ENCODE measurements at regions not wholly inside any gene's neighbourhood (a gene's known extent, or its start where the extent isn't known, plus 50 kb on each side); places are given as distances from the start of the nearest gene placed in this dataset.

DNA sequence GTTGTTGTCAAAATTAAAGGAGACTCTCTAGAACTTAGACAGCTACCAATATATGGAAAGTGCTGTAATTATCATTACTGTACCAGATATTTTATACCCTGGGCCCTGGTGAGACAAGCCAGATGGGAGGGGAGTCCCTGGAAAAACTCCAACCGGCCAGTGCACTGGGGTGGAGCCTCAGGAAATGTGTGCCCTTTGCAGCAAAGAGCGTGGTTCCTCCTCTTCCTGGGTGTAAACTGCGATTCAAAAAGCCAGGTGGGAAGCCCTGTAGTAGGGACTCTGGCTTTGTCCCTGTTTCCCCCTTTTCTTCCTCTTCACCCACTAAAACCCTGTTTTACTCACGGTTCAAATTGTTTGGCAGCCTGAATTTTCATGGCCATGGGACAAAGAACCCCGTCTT is 812.3 kb downstream of the PLA2G4A start:
- DNase-seq, result no peak
- Mint-ChIP-seq H3K36me3 (ENCODE audit: low read depth) (no peaks in the 10 kb centered on the region), H3K9me3 (peaks cover 8% of the 10 kb centered on the region), H3K4me3 (no peak overlapping the region), H3K4me1 (ENCODE audit: low read depth) (no peaks in the 10 kb centered on the region), H3K27me3 (no peaks in the 10 kb centered on the region), H3K27ac (no peak overlapping the region)
- Histone ChIP-seq H3K4me1 (ENCODE audit: insufficient read depth, low read length) (no peaks in the 10 kb centered on the region), H3K27ac (ENCODE audit: low read depth in 1 of 2, low read length in 2 of 2) (no peak overlapping the region), H3K36me3 (ENCODE audit: insufficient read depth, low read length) (no peaks in the 10 kb centered on the region), H3K27me3 (ENCODE audit: control insufficient read depth in 1 of 2, insufficient read depth in 2 of 2, low read length in 2 of 2) (no peaks in the 10 kb centered on the region), H3K9me3 (ENCODE audit: control insufficient read depth in 1 of 2, insufficient read depth in 1 of 2, low read length in 2 of 2) (peaks cover 0 to 10% of the 10 kb centered on the region in 2 experiments), H3K4me3 (ENCODE audit: low read length) (no peak overlapping the region)
- no peak for TF ChIP-seq CTCF (IDR thresholded peaks at IDR 0.05)
- intact Hi-C loops (cut with DNase I, micrococcal nuclease), result no loop called here
- ChIA-PET POLR2A (no interaction called here), CTCF (no interaction called here)
- no peak for ATAC-seq (ENCODE audit: poor library complexity)

GRCh38 chr1:187641463-187641862 is 812.7 kb downstream of the PLA2G4A start:
- H3K27me3 Mint-ChIP-seq, result no peaks in the 10 kb centered on the region
- no peak for TF ChIP-seq CTCF (IDR thresholded peaks at IDR 0.05)

DNA sequence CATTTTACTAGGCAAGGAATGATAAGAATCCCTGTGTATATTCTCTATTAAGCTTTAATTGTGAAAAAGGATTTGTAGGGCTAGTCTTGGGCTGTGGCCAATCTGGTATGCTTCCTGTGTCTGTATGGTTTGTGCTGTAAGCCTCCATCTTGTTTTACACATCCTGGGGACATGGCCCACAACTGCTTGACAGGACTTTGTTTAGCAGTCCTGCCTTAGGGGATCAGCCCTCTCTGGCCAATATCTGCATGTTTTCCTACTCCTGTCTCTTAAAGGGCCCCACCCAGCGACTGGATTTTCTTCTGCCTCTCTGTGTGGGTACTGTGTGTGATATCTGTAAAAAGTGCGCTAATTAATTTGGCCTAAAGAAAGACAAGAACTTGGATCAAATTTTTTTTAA is 813.2 kb downstream of the PLA2G4A start:
- H3K27ac Mint-ChIP-seq, result no peak overlapping the region
- ChIA-PET CTCF (no interaction called here), POLR2A (no interaction called here)
- no peak overlapping the region for H3K27ac ChIP-seq (ENCODE audit: low read depth in 1 of 2, low read length in 2 of 2)
- intact Hi-C loops (cut with DNase I, micrococcal nuclease), result no loop called here
- no peaks in the 10 kb centered on the region for H3K4me1 ChIP-seq (ENCODE audit: insufficient read depth, low read length)
- H3K36me3 Mint-ChIP-seq (ENCODE audit: low read depth), result no peaks in the 10 kb centered on the region
- TF ChIP-seq CTCF (IDR thresholded peaks at IDR 0.05), result no peak
- H3K9me3 ChIP-seq (ENCODE audit: control insufficient read depth in 1 of 2, insufficient read depth in 1 of 2, low read length in 2 of 2), result peaks cover 0 to 10% of the 10 kb centered on the region in 2 experiments
- H3K27me3 Mint-ChIP-seq, result no peaks in the 10 kb centered on the region
- no peaks in the 10 kb centered on the region for H3K27me3 ChIP-seq (ENCODE audit: control insufficient read depth in 1 of 2, insufficient read depth in 2 of 2, low read length in 2 of 2)
- DNase-seq, result no peak
- no peaks in the 10 kb centered on the region for H3K36me3 ChIP-seq (ENCODE audit: insufficient read depth, low read length)
- no peak overlapping the region for H3K4me3 ChIP-seq (ENCODE audit: low read length)
- ATAC-seq (ENCODE audit: poor library complexity), result no peak
- no peaks in the 10 kb centered on the region for H3K4me1 Mint-ChIP-seq (ENCODE audit: low read depth)
- peaks cover 5% of the 10 kb centered on the region for H3K9me3 Mint-ChIP-seq
- H3K4me3 Mint-ChIP-seq, result no peak overlapping the region

More at GRCh38 chr1:187641463-187641862, 812.7 kb downstream of the PLA2G4A start:
- H3K4me1 ChIP-seq (ENCODE audit: insufficient read depth, low read length), result no peaks in the 10 kb centered on the region
- no peak for DNase-seq
- intact Hi-C loops (cut with DNase I, micrococcal nuclease), result no loop called here
- Mint-ChIP-seq H3K9me3 (peaks cover 9% of the 10 kb centered on the region), H3K36me3 (ENCODE audit: low read depth) (no peaks in the 10 kb centered on the region), H3K4me1 (ENCODE audit: low read depth) (no peaks in the 10 kb centered on the region), H3K27ac (no peak overlapping the region), H3K4me3 (no peak overlapping the region)
- no peak overlapping the region for H3K4me3 ChIP-seq (ENCODE audit: low read length)
- no peaks in the 10 kb centered on the region for H3K36me3 ChIP-seq (ENCODE audit: insufficient read depth, low read length)
- no peak overlapping the region for H3K27ac ChIP-seq (ENCODE audit: low read depth in 1 of 2, low read length in 2 of 2)
- no peak for ATAC-seq (ENCODE audit: poor library complexity)
- peaks cover 0 to 10% of the 10 kb centered on the region in 2 experiments for H3K9me3 ChIP-seq (ENCODE audit: control insufficient read depth in 1 of 2, insufficient read depth in 1 of 2, low read length in 2 of 2)
- H3K27me3 ChIP-seq (ENCODE audit: control insufficient read depth in 1 of 2, insufficient read depth in 2 of 2, low read length in 2 of 2), result no peaks in the 10 kb centered on the region
- ChIA-PET CTCF (no interaction called here), POLR2A (no interaction called here)
